Body of pancreas (tissue), 4 donors: ENCODE measurements at regions not wholly inside any gene's neighbourhood (a gene's known extent, or its start where the extent isn't known, plus 50 kb on each side); places are given as distances from the start of the nearest gene placed in this dataset.

Source experiments
- ATAC-seq: fragments of 150-250 bp; one replicate; pipeline ENCODE4 v1.9.1; 2016
- DNase-seq, 4 donors: peaks; one replicate each; pipeline ENCODE4 v3.0.0-alpha.2; 2019
- H3K27ac ChIP-seq, 4 donors: fragments of 200-600 bp; sonication (generic); 1 replicate in 3 of 4; 2 replicates in 1 of 4; pipeline versions ENCODE4 v1.5.1 to v1.6.1; 2016 to 2019; ENCODE audit warnings: mild to moderate bottlenecking in 1 of 4, mixed read lengths in 1 of 4, moderate library complexity in 1 of 4
- H3K27me3 ChIP-seq, 2 donors: fragments of 200-600 bp; sonication (generic); one replicate each; pipeline ENCODE4 v1.6.0; 2016; ENCODE audit warnings: mild to moderate bottlenecking in 1 of 2
- H3K36me3 ChIP-seq, 2 donors: fragments of 200-600 bp; sonication (generic); replicated peaks in 1 of 2; 2 replicates each; pipeline ENCODE4 v1.5.1; 2016; ENCODE audit warnings: low read depth in 2 of 2; ENCODE audit not compliant: insufficient read depth in 1 of 2
- H3K4me1 ChIP-seq: fragments of 200-600 bp; sonication (generic); one replicate; pipeline ENCODE4 v1.6.0; 2016
- H3K4me3 ChIP-seq, 2 donors: fragments of 200-600 bp; sonication (generic); 1 replicate in 1 of 2; 2 replicates in 1 of 2; pipeline ENCODE4 v1.5.1; 2016 to 2019
- H3K9me3 ChIP-seq, 3 donors: fragments of 200-600 bp; sonication (generic); 1 replicate in 2 of 3; 2 replicates in 1 of 3; pipeline ENCODE4 v1.5.1; 2016
- CTCF ChIP-seq, 7 experiments: fragments of 450-650 bp in 4 of 7; fragments of 200-600 bp in 3 of 7; sonication (generic) in 3 of 7; IDR thresholded peaks; one replicate each; pipeline ENCODE4 v1.5.1; 2016 to 2019; ENCODE audit warnings: antibody characterized with exemption in 7 of 7
- POLR2A ChIP-seq, 3 donors: fragments of 450-650 bp; IDR thresholded peaks; one replicate each; pipeline ENCODE4 v1.6.1; 2016; ENCODE audit warnings: antibody characterized with exemption in 3 of 3, mild to moderate bottlenecking in 2 of 3
- WGBS, 2 donors: methylation state at CpG; one replicate each; pipeline ENCODE4 v1.1.5; 2017; 5-methylcytosine and 5-hydroxymethylcytosine counted together
- intact Hi-C: fragments of 100-400 bp; cut with DNase I; formaldehyde crosslinking; loops from one replicate; pipeline ENCODE4 v1.15.1; 2023

DNA sequence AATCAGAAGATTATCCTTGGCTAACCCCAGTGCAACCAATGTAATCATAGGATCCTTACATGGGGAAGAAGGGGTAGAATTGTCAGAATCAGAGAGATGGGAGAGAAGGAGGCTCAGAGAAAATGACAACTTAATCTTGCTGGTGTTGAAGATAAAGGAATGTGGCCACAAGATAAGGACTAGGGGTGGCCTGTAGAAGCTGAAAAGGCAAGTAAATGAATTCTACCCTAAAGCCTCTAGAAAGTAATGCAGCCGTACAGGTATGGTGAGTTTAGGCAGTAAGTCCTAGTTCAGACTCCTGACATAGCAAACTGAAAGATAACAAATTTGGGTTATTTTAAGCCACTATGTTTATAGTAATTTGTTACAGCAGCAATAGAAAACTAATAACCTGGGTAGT is 718.5 kb downstream of the SLITRK6 start:
- ATAC-seq (no peak), DNase-seq (no peak)
- TF ChIP-seq POLR2A (IDR thresholded peaks at IDR 0.05) (no peak), CTCF (IDR thresholded peaks at IDR 0.05) (no peak)
- Histone ChIP-seq H3K4me1 (peaks cover 5% of the 10 kb centered on the region), H3K27ac (no peak overlapping the region), H3K36me3 (no peaks in the 10 kb centered on the region), H3K9me3 (no peaks in the 10 kb centered on the region), H3K4me3 (no peak overlapping the region), H3K27me3 (no peaks in the 10 kb centered on the region)
- 68 to 70% methylated on average over 1 of the region's 1 CpG for WGBS, 2 donors
- intact Hi-C loops = no loop called here

DNA sequence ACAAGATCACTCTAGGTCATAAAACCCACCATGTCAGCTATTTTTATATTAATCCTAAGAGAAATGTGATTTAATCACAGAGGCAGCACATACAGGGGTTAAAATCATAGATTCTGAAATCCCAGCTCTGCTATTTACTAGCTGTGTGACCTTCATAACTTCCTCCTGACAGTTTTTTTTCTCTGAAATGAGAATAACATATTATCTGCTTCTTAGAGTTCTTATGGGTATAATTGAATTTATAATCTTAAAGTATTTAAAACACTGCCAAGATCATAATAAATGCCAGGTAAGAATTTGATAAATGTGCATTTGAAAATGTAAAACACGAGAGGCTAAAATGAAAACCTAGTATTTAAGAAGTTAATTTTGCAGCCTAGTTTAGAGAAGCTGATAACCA is 722.9 kb downstream of the SLITRK6 start:
- ATAC-seq (no peak), DNase-seq (no peak)
- Histone ChIP-seq H3K4me1 (peaks cover 5% of the 10 kb centered on the region), H3K9me3 (no peaks in the 10 kb centered on the region), H3K36me3 (no peaks in the 10 kb centered on the region), H3K27ac (no peak overlapping the region), H3K27me3 (no peaks in the 10 kb centered on the region), H3K4me3 (no peak overlapping the region)
- 12 to 13% methylated on average over 1 of the region's 1 CpG for WGBS, 2 donors
- no peak for TF ChIP-seq POLR2A (IDR thresholded peaks at IDR 0.05)
- TF ChIP-seq CTCF (IDR thresholded peaks at IDR 0.05) = no peak
- intact Hi-C loops = no loop called here

DNA sequence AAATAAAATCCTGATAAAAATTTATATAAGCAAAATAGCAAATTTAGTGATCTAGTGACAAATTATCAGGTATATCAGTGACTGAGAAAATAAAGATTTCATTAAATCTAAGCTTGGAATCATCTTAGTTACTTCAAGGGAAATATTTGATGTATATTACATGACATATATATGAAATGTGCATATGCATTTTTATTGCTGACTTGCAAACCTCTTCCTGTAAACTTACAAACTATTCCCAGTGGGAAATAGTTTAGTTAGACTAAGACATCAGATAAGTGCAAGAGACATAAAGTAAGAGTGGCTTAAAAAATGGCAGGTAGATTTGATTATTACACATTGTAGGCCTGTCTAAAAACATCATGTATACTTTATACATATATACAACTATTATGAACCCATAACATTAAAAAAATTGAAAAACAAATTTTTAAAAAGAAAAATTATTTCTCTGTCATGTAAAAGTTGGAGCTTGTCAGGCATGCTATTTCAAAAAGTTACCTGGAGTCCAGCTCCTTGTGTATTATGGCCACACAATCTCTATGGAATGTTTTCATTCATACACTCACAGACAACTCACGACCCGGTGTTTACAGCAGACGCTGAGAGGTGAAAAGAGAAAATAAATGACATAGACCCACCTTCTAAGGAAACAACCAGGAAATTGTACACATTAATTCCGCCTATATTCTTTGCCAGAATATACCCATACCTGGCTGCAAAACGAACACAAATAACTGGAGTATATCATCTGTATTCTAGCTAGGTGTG is 724.5 kb downstream of the SLITRK6 start:
- ATAC-seq = no peak
- H3K36me3 ChIP-seq = no peaks in the 10 kb centered on the region
- H3K9me3 ChIP-seq = no peaks in the 10 kb centered on the region
- no peak for TF ChIP-seq POLR2A (IDR thresholded peaks at IDR 0.05)
- TF ChIP-seq CTCF (IDR thresholded peaks at IDR 0.05) = no peak
- WGBS, 2 donors = 39 to 43% methylated on average over 5 of the region's 5 CpGs
- intact Hi-C loops = no loop called here
- H3K4me1 ChIP-seq = peaks cover 5% of the 10 kb centered on the region
- no peak for DNase-seq
- no peaks in the 10 kb centered on the region for H3K27me3 ChIP-seq
- H3K4me3 ChIP-seq = no peak overlapping the region
- no peak overlapping the region for H3K27ac ChIP-seq

- no peak for ATAC-seq
- 72 to 79% methylated on average over 3 of the region's 3 CpGs for WGBS, 2 donors
- no peaks in the 10 kb centered on the region for H3K4me1 ChIP-seq
- no peak for TF ChIP-seq CTCF (IDR thresholded peaks at IDR 0.05)
- TF ChIP-seq POLR2A (IDR thresholded peaks at IDR 0.05) = no peak
- no peak for DNase-seq
- no peak overlapping the region for H3K27ac ChIP-seq
- intact Hi-C loops = no loop called here
- H3K36me3 ChIP-seq = no peaks in the 10 kb centered on the region
- no peaks in the 10 kb centered on the region for H3K27me3 ChIP-seq
- no peaks in the 10 kb centered on the region for H3K9me3 ChIP-seq
- H3K4me3 ChIP-seq = no peak overlapping the region
Observed at GRCh38 chr13:85068231-85068630, 731.0 kb downstream of the SLITRK6 start.

DNA sequence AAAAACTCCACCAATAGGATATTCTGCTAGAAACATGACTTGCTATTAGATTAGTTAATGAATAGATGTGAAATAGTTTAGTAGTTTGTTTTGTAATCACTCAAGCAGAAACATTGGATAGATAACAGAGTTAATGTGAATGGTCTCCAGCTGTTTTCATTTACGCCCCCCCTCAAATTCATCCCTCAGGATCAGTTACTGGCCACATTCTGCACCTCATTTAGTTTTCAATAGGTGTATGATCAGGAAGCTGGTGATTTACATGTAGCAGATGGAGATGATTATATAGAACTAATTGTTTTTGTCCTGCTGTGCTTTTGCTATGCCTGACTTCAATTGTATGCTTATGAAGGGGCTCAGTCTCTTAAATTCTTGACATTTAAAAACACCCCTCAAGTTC is 759.0 kb downstream of the SLITRK6 start:
- Histone ChIP-seq H3K4me1 (no peaks in the 10 kb centered on the region), H3K36me3 (no peaks in the 10 kb centered on the region), H3K27ac (no peak overlapping the region), H3K4me3 (no peak overlapping the region), H3K27me3 (no peaks in the 10 kb centered on the region), H3K9me3 (no peaks in the 10 kb centered on the region)
- 27 to 29% methylated on average over 1 of the region's 1 CpG for WGBS, 2 donors
- intact Hi-C loops = no loop called here
- ATAC-seq (no peak), DNase-seq (no peak)
- TF ChIP-seq CTCF (IDR thresholded peaks at IDR 0.05) = no peak
- no peak for TF ChIP-seq POLR2A (IDR thresholded peaks at IDR 0.05)
